MM.1S (cell line): ENCODE measurements at regions not wholly inside any gene's neighbourhood (a gene's known extent, or its start where the extent isn't known, plus 50 kb on each side); places are given as distances from the start of the nearest gene placed in this dataset.
"Not testable (repeated sequence)": the region's sequence is repeated elsewhere in the genome, so short reads cannot be mapped to it uniquely, and the experiment has no call there.

Experiments used
- DNase-seq: peaks from one replicate; pipeline ENCODE4 v3.0.0-alpha.2; 2015
- H2AFZ ChIP-seq: fragments of 300-600 bp; sonication (generic); 2 replicates; pipeline ENCODE4 v1.6.0; 2016; ENCODE audit warnings: antibody characterized with exemption, low read length
- H3F3A ChIP-seq: fragments of 300-600 bp; sonication (generic); 2 replicates; pipeline ENCODE4 v1.6.1; 2016; ENCODE audit warnings: mild to moderate bottlenecking, antibody characterized with exemption, low read length, moderate library complexity, mixed read lengths; ENCODE audit not compliant: insufficient read depth
- H3K27ac ChIP-seq: fragments of 300-600 bp; sonication (generic); 2 replicates; pipeline ENCODE4 v1.5.1; 2016; ENCODE audit warnings: mild to moderate bottlenecking, low read length
- H3K27me3 ChIP-seq: fragments of 300-600 bp; sonication (generic); replicated peaks from 2 replicates; pipeline ENCODE4 v1.6.0; 2016; ENCODE audit warnings: low read length; ENCODE audit not compliant: insufficient read depth
- H3K36me3 ChIP-seq: fragments of 300-600 bp; sonication (generic); replicated peaks from 2 replicates; pipeline ENCODE4 v1.6.1; 2016; ENCODE audit warnings: mild to moderate bottlenecking, low read length, mixed read lengths; ENCODE audit not compliant: insufficient read depth
- H3K4me1 ChIP-seq: fragments of 300-600 bp; sonication (generic); 2 replicates; pipeline ENCODE4 v1.6.1; 2016; ENCODE audit warnings: low read length, mixed read lengths
- H3K4me2 ChIP-seq: fragments of 300-600 bp; sonication (generic); 2 replicates; pipeline ENCODE4 v1.6.0; 2016; ENCODE audit warnings: low read depth, low read length
- H3K4me3 ChIP-seq: fragments of 300-600 bp; sonication (generic); 2 replicates; pipeline ENCODE4 v1.5.1; 2016; ENCODE audit warnings: low read length, mixed read lengths
- H3K79me2 ChIP-seq: fragments of 300-600 bp; sonication (generic); 2 replicates; pipeline ENCODE4 v1.6.1; 2016; ENCODE audit warnings: mixed run types, low read length, mixed read lengths
- H3K9ac ChIP-seq: fragments of 300-600 bp; sonication (generic); 2 replicates; pipeline ENCODE4 v1.6.1; 2016; ENCODE audit warnings: low read length, mixed read lengths
- H3K9me2 ChIP-seq: fragments of 300-600 bp; sonication (generic); replicated peaks from 2 replicates; pipeline ENCODE4 v1.6.1; 2016; ENCODE audit warnings: mild to moderate bottlenecking, low read length, mixed read lengths; ENCODE audit not compliant: insufficient read depth
- H3K9me3 ChIP-seq: fragments of 300-600 bp; sonication (generic); replicated peaks from 2 replicates; pipeline ENCODE4 v1.6.1; 2016; ENCODE audit warnings: mild to moderate bottlenecking, low read length, mixed read lengths; ENCODE audit not compliant: insufficient read depth
- H4K20me1 ChIP-seq: fragments of 300-600 bp; sonication (generic); 2 replicates; pipeline ENCODE4 v1.6.1; 2016; ENCODE audit warnings: mild to moderate bottlenecking, low read length, moderate library complexity, mixed read lengths; ENCODE audit not compliant: insufficient read depth
- EZH2 ChIP-seq: fragments of 300-600 bp; sonication (generic); optimal IDR thresholded peaks from 2 replicates; pipeline ENCODE3; 2017; ENCODE audit warnings: low read depth, mild to moderate bottlenecking, antibody characterized with exemption, low read length, mixed read lengths
- EZH2phosphoT487 ChIP-seq: fragments of 300-600 bp; sonication (generic); IDR thresholded peaks from 2 replicates; pipeline ENCODE4 v1.6.1; 2018; ENCODE audit warnings: antibody characterized with exemption, low read length
- TF ChIP-seq, protein P1 (sequence below): fragments of 300-600 bp; sonication (generic); IDR thresholded peaks from 2 replicates; pipeline ENCODE4 v1.5.1; 2016; ENCODE audit warnings: antibody characterized with exemption, low read length, mixed read lengths

GRCh38 chr9:107778661-107779060 is 289.1 kb upstream of the KLF4 start:
- no peaks in the 10 kb centered on the region for H4K20me1 ChIP-seq
- H3K4me2 ChIP-seq, result no peak overlapping the region
- no peak overlapping the region for H3K9ac ChIP-seq
- no peaks in the 10 kb centered on the region for H3K36me3 ChIP-seq
- no peak overlapping the region for H3K4me3 ChIP-seq
- no peak for DNase-seq
- no peaks in the 10 kb centered on the region for H3K9me3 ChIP-seq
- no peaks in the 10 kb centered on the region for H3K4me1 ChIP-seq
- H2AFZ ChIP-seq, result no peak overlapping the region
- H3K79me2 ChIP-seq, result no peaks in the 10 kb centered on the region
- no peaks in the 10 kb centered on the region for H3F3A ChIP-seq
- no peak overlapping the region for H3K27ac ChIP-seq
- no peak for TF ChIP-seq EZH2
- TF ChIP-seq, protein P1, sequence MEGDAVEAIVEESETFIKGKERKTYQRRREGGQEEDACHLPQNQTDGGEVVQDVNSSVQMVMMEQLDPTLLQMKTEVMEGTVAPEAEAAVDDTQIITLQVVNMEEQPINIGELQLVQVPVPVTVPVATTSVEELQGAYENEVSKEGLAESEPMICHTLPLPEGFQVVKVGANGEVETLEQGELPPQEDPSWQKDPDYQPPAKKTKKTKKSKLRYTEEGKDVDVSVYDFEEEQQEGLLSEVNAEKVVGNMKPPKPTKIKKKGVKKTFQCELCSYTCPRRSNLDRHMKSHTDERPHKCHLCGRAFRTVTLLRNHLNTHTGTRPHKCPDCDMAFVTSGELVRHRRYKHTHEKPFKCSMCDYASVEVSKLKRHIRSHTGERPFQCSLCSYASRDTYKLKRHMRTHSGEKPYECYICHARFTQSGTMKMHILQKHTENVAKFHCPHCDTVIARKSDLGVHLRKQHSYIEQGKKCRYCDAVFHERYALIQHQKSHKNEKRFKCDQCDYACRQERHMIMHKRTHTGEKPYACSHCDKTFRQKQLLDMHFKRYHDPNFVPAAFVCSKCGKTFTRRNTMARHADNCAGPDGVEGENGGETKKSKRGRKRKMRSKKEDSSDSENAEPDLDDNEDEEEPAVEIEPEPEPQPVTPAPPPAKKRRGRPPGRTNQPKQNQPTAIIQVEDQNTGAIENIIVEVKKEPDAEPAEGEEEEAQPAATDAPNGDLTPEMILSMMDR, result no peak
- no peak for TF ChIP-seq EZH2phosphoT487
- H3K9me2 ChIP-seq, result no peaks in the 10 kb centered on the region
- H3K27me3 ChIP-seq, result no peaks in the 10 kb centered on the region

DNA sequence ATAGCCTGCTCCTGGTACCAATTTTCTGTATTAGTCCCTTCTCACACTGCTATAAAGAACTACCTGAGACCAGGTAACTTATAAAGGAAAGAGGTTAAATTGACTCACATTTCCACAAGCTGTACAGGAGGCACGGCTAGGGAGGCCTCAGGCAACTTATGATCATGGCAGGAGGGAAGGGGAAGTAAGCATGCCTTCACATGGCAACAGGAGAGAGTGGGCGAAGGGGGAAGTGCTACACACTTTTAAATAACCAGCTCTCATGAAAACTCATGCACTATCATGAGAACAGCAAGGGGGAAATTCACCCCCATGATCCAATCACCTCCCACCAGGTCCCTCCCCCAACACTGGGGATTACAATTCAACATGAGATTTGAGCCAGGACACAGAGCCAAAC is 284.5 kb upstream of the KLF4 start:
- not testable (repeated sequence) for H3K27me3 ChIP-seq, DNase-seq, H3K4me1 ChIP-seq, H3K4me3 ChIP-seq, H2AFZ ChIP-seq, H4K20me1 ChIP-seq, H3K79me2 ChIP-seq, H3K9me3 ChIP-seq, H3F3A ChIP-seq, H3K4me2 ChIP-seq, H3K9ac ChIP-seq, H3K27ac ChIP-seq, H3K36me3 ChIP-seq, H3K9me2 ChIP-seq

DNA sequence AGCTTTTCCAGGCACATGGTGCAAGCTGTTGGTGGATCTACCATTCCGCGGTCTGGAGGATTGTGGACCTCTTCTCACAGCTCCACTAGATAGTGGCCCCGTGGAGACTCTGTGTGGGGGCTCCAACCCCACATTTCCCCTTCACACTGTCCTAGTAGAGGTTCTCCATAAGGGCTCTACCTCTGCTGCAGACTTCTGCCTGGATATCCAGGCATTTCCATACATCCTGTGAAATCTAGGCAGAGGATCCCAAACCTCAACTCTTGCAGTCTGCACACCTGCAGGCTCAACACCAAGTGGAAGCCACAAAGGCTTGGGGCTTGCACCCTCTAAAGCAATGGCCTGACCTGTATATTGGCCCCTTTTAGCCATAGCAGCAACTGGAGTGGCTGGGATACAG is 283.4 kb upstream of the KLF4 start:
- Histone ChIP-seq H3K9me2 (no peaks in the 10 kb centered on the region), H3K27me3 (no peaks in the 10 kb centered on the region), H3K4me2 (no peak overlapping the region), H2AFZ (no peak overlapping the region), H4K20me1 (no peaks in the 10 kb centered on the region), H3K36me3 (no peaks in the 10 kb centered on the region), H3K27ac (no peak overlapping the region), H3K79me2 (no peaks in the 10 kb centered on the region), H3K9me3 (no peaks in the 10 kb centered on the region), H3K4me1 (no peaks in the 10 kb centered on the region), H3F3A (no peaks in the 10 kb centered on the region), H3K4me3 (no peak overlapping the region), H3K9ac (no peak overlapping the region)
- no peak for TF ChIP-seq EZH2phosphoT487
- TF ChIP-seq, protein P1, result no peak
- TF ChIP-seq EZH2, result no peak
- DNase-seq, result no peak

DNA sequence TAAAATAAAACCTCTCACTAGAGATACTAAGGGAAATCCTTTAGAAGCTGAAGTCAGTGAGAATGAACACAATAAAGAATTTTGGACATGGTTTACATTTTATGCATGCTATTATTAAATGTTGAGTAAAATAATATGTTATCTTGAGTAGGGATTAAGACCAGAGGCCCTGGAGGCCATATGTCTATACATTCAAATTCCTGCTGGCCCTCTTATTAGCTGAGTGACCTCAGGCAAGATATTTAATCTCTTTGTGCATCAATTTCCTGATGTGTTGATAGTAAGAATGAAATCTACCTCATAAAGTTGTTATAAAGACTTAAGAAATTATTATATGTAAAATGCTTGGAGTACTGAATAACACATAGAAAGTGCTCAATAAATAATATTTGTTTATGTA is 281.1 kb upstream of the KLF4 start:
- H3K4me1 ChIP-seq, result no peaks in the 10 kb centered on the region
- H2AFZ ChIP-seq, result no peak overlapping the region
- H3K27ac ChIP-seq, result no peak overlapping the region
- no peak overlapping the region for H3K4me2 ChIP-seq
- no peaks in the 10 kb centered on the region for H3K79me2 ChIP-seq
- TF ChIP-seq, protein P1, result no peak
- TF ChIP-seq EZH2phosphoT487, result no peak
- no peak for TF ChIP-seq EZH2
- H3K9ac ChIP-seq, result no peak overlapping the region
- no peaks in the 10 kb centered on the region for H3F3A ChIP-seq
- no peaks in the 10 kb centered on the region for H3K9me2 ChIP-seq
- no peak for DNase-seq
- H3K4me3 ChIP-seq, result no peak overlapping the region
- H3K36me3 ChIP-seq, result no peaks in the 10 kb centered on the region
- no peaks in the 10 kb centered on the region for H3K9me3 ChIP-seq
- H3K27me3 ChIP-seq, result no peaks in the 10 kb centered on the region
- no peaks in the 10 kb centered on the region for H4K20me1 ChIP-seq
